HT-29 (cell line): ENCODE measurements at regions not wholly inside any gene's neighbourhood (a gene's known extent, or its start where the extent isn't known, plus 50 kb on each side); places are given as distances from the start of the nearest gene placed in this dataset.
"Not testable (repeated sequence)": the region's sequence is repeated elsewhere in the genome, so short reads cannot be mapped to it uniquely, and the experiment has no call there.

Source experiments
- DNase-seq: peaks from one replicate; pipeline ENCODE4 v3.0.0-alpha.2; 2015; ENCODE audit warnings: low spot score

DNA sequence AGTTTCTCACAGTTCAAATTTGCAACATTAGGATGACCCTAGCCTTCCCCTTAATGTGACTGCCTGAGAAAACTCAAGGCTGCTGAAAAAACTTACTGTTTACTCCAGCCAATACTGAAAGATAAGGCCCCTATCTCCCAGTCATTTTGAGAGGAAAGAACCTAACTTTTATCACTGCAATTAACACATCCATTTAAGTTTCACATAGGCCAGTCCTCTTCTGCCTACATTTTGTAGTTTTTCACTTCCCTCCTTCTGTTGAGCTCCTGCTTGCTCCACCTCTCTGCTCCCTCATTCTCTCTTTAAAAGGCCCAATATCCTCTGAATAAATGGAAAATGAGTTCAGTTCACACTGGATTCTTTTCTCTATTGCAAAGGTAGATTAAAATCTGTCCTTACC is 1996.2 kb upstream of the FLRT2 start:
- no peak for DNase-seq

DNA sequence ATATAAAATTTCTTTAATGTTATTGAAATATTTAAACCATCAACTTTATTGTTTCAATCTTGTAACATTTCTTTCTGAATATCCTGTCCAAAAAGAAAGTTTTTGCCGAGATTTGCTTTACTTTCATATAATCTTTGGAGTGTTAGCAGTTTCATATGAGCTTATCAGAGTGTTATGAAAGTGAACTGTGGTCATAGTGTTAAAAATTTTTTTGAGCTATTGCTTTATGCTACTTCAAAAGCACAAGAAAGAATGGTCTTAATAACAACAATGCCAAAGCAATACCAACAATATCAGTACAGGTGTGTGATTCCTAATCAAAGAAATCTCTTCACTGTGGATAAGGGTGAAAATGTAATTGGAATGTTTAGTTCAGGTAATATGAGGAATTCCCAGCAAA is 1994.9 kb upstream of the FLRT2 start:
- DNase-seq: no peak

DNA sequence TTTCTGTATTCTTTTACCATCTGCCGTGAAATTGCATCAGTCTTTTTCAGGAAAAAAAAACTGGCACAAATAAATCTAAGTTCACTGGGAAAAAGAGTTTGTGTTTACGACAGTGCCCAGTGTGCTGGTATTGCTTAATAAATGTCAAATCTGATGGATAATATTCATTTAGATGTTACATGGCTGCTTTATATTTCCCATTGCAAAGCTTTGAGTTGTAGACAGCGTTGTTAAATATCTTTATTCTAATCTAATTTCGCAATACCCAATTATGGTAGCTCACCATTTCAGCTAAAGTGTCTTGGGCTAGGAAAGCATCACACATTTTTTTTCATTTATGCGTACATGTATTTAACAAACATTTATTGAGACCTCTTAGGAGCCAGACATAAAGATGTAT is 1994.5 kb upstream of the FLRT2 start:
- DNase-seq: no peak

DNA sequence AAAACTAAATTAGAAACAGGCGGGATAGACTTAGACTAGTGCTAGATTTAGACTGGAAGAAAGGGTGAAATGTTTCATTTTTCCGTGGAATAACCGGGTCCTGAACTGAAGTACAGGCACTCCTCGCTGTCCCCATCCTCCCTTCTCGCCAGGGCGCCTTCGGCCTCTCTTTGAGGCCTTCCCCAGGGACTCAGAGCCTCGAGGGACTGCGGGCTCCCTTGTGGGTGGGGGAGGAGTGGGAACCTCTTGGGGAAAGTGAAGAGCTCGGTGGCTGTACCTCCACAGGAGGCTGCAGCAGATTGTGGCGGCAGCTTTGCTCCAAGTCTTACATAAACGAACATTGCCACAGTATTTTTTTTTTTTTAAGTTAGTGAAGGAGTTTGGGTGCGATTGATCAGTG is 1988.8 kb upstream of the FLRT2 start:
- DNase-seq: no peak

DNA sequence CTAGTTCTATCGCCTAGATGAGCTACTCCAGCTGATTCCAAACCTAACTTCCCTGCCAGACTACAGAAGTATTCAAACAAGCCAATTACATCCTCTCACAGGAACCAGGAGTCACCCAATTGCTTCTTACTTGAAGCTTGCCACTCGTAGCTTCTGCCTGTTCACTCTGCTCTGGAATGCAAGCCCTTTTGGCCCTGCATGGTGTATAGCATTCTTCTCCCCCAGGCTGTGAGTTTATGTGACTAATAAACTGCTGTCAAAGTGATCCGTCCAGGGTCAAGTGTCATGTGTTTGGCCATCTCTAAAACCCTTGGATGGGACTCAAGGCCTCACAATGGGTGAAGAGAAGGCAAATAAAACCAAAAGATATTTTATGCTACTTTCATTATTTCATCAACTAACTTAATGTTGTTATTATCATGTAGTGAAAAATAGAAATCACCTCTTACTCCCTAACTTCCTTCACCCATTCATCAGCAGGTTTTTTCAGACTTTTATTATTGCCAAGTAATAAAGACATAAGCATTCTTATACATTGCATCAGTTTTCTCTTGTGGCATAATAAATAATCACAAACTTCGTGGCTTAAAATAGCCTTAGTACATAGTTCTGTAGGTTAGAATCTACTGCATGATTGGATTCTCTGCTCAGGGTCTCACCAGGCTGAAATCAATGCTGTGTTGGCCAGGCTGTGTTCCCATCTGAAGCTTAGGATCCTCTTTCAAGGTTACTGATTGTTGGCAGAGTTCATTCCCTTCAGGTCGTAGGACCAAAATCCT is 1981.7 kb upstream of the FLRT2 start:
- DNase-seq: no peak

DNA sequence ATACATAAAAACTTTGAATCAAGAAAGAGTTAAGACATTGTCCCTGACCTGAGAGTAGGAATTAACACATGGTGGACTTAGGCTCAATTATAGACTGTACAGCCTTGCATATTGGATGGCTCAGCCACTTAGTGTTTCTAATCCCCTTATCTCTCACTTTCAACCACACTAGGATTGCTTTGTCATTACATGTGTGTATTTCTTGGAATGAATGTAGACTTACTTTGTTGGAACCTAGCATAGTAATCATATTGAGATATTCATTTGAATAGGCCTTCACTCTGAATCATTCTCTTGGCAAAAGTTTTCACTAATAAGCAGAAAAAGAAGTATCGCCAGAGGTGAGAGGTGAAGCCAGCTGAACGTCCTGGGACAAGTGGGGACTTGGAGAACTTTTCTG is 1973.9 kb upstream of the FLRT2 start:
- no peak for DNase-seq

DNA sequence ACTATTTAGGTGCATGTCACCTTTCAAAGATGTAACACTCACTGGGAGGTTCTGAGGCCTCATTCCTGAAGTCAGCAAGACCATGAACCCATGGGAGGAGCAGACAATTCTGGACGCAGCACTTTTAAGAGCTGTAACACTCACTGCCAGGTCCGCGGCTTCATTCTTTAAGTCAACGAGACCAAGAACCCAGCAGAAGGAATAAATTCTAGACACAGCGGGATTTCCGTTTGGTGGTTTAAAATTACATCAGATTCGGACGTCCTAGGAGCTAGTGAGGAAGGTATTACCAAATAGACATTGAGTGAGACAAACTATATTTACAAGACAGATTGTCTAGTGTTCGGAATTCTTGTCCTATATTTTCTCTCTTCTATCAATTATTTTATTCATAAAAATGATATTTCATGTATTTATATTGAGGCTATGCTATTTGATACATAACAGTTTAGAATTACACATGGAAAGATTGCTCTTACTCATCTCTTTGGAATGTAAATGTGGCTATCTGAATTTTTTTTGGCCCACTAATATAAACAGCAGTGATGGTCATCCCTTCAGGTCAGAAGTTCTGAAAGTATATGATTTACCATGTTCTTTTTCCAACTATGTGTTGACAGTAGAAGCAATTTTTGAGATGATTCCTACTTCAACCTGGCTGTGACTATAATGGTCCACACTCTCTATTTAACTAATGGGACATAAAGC is 1973.0 kb upstream of the FLRT2 start:
- no peak for DNase-seq

DNA sequence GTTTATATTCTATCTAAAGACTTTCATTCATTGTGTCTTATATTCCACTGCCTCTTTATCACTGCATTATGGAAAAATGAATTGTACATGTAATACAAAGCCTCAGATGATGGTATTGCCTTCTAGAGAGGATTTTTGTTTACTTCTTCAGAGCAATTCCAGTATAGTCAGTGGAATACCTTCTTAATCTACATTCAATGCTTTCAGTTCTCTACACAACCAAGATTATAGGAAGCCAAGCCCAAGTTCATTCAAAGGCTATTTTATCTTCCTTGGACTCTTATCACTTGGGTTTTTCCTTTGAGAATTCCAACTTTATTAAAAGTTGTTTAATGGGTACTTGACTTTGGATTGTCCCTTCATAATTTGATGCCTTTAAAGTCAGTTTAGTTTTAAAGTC is 1971.0 kb upstream of the FLRT2 start:
- no peak for DNase-seq

DNA sequence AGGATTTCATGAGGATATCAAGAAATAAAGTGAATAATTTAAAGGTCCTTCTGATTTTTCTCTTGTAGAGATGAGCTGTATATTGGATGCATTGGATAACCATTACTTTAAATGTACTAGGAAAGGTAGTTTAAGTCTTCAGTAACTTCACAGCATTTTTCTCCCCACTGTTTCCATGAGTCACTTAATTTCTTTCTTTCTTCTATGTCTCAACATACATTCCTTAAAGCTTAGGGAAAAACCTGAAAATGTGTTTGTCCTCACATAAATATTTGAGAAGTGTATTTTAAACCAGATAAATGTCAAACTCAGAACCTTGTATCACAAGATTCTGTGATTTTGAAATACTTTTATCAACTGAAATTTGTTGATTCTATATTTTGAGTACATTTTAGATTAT is 1970.2 kb upstream of the FLRT2 start:
- no peak for DNase-seq

DNA sequence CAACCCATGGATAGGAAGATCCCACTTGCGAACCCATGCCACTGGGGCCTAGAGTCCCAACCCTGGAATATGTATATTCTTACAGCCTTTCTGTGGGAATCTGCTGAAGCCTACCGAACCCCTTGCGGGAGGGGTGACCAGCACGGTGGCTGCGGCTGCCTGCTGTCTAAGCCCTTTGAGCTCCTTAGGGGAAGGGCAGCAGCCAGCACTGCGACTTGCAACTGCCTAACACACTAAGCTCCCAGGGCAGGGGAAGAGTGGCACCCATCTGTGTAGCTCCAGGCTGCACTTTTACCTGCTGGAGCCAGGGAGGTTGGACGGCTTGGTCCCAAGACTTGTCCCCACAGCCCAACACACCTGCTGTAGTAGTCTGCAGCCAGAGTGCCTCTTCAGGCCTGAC is 1968.7 kb upstream of the FLRT2 start:
- DNase-seq: no peak

DNA sequence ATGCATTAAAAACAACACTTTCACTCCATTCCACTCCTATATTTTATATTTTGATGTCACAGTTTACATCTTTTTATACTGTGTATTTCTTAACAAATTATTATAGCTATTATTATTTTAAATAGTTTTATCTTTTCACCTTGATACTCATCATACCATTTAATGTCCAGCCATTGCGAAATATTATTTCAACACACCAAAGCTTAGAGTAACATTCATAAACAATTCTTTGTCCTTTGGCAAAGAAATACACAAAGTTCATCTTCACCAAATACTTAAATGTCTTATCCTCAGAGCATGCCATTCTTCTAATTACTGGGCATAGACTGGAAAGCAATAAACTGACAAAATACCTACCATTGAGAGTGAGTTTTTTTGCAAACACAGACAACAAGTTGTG is 1963.4 kb upstream of the FLRT2 start:
- DNase-seq: no peak

DNA sequence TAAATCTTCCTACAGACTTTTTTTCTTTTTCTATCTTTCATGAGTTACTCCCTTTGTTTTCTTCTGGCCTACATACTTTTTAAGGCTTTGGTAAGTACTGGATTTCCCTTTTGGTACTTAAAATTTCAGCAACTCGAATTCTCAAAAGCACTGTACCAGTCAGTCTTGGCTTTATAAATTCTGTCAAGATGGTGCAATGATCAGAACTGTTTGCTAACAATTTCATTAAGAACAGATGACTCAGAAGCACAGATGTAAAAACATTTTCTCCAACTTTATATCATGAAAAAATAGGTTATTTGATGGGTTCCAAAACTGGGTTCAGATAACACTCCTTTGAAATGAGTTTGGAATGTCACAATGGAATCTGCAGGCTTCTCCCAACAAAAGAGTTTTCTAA is 1961.8 kb upstream of the FLRT2 start:
- no peak for DNase-seq

DNA sequence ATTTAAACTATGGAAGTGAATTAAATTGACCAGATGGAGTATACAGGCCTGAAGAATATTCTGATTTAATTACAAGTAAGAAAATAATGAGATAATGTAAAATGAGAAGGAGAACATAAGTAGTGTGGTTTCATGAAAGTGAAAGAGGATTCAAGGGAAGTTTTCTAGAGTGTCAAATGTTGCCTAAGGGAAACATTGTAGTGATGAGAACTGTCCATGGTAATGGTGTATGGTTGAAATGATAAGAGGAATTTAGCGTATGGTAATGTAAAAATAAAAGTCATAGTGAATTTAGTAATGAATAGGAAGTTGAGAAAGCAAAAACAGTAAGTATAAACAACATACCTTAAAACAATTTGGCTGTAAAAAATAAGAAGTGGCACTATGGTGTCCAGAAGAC is 1954.6 kb upstream of the FLRT2 start:
- DNase-seq: no peak

DNA sequence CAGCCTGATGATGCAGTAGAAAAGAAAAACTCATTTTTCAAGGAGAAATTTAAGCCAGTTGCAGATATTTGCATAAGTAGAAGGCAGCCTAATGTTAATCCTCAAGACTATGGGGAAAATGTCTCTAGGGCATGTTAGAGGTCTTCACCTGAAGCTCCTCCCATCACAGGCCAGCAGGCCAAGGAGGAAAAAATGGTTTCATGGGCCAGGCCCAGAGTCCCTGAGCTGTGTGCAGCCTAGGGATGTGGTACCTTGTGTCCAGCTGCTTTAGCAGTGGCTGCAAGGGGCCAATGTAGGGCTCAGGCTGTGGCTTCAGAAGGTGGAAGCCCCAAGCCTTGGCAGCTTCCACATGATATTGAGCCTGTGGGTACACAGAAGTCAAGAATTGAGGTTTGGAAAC is 1946.7 kb upstream of the FLRT2 start:
- DNase-seq: no peak

DNA sequence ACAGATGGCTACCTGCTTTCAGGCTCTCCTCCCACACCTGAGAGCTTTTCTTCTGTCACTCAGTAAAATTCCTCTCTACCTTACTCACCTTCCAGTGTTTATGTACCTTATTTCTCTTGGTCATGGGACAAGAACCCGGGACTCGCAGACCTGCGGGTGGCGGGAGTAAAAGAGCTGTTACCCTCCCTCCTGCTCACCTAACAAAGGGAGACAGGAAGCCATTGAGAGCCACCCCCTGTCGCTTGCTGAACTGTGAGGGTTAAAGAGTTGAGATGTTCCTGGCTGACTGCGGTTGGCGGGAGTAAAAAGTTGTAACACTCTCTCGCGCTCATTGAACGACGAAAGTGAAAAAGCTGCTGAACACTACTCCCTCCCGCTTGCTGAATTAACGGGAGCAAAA is 1935.1 kb upstream of the FLRT2 start:
- no peak for DNase-seq

DNA sequence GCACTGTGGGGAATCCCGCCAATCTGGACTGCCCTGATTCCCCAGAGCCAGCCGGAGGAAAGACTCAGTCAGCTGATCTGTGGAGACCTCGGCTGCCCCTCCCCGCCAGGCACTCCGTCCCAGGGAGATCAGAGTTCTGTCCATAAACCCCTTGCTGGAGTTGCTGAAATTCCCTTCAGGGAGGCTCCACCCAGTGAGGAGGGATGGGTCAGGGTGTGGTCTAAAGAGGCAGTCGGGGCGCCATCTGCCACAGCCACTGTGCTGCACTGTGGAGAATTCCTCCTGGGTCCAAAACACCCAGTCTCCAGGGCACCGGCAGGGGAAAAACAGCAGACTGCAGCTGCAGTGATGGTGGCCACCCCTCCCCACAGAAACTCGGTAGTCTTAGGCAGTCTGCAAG is 1922.3 kb upstream of the FLRT2 start:
- no peak for DNase-seq

DNA sequence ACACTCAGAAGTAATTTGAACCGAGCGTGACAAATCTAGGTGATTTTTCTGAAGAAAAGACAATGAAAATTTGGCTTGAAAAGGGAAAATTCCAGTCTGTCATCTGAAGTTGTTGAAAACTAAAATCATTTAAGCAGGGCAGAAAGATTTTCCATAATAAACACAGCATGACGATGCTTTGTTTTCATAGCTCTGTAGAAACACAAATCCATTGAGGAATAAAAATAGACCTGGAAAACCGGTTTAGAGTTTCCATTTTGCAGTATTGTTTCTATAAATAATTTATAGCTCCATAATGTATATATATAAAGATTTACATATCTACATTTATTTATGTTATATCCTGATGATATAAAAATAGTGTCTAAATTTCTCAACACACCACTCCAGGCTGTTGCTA is 1918.5 kb upstream of the FLRT2 start:
- no peak for DNase-seq

DNA sequence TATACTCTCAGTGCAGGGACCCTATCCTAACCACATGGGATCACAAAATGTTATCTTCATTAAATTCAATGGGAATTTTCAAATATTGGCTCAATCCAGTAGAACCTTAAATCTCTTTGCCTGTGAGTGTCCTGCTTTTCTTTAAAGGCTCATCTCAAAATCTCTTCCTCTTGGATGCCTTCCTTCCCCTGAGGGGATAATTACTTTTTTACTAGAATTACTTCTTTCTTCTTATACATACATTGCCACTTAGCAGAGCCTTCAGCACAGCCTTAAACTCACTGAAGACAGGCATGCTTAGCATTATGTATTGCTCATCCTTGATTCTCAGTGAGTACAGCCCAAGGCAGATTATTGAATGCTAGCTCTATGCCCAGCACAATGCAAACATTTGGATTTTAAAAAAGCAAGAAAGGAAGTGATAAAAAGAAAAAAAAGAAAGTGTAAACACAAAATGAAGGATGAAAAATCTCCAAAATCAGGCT is 1918.0 kb upstream of the FLRT2 start:
- no peak for DNase-seq

DNA sequence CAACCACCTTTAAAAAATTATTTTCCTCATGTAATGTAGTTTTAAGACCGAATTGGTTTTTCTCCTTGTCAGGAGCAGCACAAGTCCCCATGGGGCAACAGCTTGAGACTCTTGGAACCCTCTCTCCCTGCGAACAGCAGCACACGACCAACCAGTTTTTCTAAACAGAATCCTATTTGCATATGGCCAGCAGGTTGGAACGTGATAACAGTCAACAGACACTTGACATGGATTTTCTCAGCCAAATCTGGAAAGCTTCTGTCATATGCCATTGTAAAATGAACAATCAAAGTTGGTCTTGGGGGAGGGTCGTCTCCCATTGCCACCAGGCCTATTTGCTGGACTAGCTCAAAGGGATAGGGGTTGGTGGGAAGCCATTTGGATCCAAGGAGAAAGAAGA is 1915.0 kb upstream of the FLRT2 start:
- no peak for DNase-seq

DNA sequence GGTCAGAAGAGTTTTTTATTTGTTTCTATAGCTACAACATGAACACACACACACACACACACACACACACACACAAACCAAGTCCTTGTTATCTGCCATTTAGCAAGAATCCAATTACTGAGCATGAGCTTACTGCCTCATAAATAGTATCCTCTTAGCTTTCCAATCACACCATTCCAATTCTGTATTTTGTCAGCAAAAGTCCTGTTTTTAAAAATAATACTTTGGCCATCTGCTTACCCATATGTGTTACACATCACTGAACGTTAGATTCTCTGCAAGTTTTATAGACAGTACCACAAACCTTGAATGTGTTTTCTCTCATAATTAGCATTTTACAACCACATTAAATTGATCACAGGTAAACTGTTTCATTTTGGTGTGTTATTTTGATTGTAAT is 1905.4 kb upstream of the FLRT2 start:
- DNase-seq: no peak

DNA sequence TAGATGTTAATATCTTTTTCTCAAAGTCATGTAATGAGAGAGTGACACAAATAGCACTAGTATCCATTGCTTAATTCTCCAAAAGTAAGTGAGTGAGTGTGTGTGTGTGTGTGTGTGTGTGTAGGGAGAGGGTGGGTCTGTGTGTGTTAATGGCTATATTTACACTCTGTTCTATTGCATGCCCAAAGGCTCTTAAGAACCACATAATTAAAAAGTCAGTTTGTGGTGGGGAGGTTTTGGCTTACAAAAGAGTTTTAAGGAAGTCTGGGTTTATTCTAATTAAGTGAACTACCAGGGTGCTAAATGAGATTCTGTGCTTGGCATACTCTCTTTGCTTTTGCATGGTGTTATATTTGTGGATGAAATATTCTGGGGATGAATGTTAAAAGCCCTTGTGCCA is 1897.6 kb upstream of the FLRT2 start:
- DNase-seq: no peak

DNA sequence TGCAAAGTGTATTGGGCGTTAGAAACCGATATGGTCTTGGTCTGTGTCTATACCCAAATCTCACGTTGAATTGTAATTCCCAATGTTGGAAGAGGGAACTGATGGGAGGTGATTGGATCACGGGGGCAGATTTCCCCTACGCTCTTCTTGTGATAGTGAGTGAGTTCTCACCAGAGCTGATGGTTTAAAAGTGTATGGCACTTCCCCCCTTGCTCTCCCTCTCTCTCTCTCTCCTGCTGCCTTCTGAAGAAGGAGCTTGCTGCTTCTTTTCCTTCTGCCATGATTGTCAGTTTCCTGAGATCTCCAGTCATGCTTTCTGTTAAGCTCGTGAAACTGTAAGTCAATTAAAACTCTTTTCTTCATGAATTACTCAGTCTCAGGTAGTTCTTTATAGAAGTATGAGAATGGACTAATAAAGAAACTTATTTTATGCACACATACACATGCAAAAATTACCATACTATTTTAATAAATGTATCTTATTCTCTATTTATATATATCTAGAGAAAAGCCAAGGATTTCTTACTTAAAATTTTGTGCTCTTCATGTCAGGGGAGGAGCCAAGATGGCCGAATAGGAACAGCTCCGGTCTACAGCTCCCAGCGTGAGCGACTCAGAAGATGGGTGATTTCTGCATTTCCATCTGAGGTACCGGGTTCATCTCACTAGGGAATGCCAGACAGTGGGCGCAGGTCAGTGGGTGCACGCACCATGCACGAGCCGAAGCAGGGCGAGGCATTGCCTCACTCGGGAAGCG is 1891.0 kb upstream of the FLRT2 start:
- no peak for DNase-seq

DNA sequence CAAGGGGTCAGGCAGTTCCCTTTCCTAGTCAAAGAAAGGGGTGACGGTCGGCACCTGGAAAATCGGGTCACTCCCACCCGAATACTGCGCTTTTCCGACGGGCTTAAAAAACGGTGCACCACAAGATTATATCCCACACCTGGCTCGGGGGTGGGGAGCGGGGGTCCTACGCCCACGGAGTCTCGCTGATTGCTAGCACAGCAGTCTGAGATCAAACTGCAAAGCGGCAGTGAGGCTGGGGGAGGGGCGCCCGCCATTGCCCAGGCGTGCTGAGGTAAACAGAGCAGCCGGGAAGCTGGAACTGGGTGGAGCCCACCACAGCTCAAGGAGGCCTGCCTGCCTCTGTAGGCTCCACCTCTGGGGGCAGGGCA is 1890.5 kb upstream of the FLRT2 start:
- DNase-seq: not testable (repeated sequence)
